ENCODE measurements at regions not wholly inside any gene's neighbourhood (a gene's known extent, or its start where the extent isn't known, plus 50 kb on each side); places are given as distances from the start of the nearest gene placed in this dataset.

DNA sequence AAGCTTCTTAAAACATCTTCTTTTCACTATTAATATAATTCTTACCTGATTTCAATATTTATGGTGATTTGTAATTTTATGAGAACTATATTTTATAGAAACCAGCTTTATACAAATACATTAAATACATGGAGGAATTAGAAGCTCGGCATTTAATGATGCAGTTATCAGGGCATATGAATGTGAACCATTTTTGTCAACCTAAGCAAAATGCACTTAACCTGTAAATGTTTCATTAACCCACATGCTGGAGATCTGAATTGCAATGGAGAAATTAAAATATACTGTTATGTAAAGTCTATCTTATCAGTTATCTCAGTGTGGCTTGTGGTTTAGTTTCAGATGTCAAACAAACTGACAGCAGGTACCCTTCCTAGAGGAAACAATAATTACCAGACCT, 63.2 kb upstream of the CDH12 start:
- H3K4me1 ChIP-seq (ENCODE audit: insufficient read depth, low read length): no peaks in the 10 kb centered on the region
- intact Hi-C loops (cut with micrococcal nuclease; ENCODE audit: unreplicated experiment): no loop called here

DNA sequence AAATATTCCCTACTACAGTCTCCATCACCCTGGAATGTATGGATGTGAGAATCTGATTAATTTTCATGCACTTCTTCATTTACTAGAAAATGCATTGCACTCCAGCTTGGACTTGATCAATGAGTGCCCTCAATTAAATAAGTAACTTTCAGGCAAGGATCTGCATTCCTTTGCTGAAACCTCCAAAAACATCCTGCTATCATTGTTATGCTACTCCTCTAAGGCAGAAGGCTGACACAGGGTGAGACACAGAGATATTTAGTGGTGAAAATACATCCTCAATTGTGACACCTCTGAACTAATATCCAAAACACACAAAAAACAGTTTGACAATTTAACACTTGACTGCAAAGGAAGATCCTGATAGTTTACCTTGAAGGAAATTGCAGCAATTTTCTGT, 57.9 kb upstream of the CDH12 start:
- ATAC-seq: no peak
- FAIRE-seq: no peak
- no peak overlapping the region for H3K9ac ChIP-seq (ENCODE audit: insufficient read depth, low read depth, low read length)
- H3K9me3 ChIP-seq (ENCODE audit: low read length): peaks cover 15% of the 10 kb centered on the region; the same call in 1 of the 2 replicates
- ChIA-PET POLR2A (no interaction called here), CTCF (ENCODE audit: low intra/inter-chr PET ratio, low total read pairs) (no interaction called here)
- BruUV-seq (replicated peaks): no TSS peak
- H4K20me1 ChIP-seq (ENCODE audit: insufficient read depth, low read length): no peaks in the 10 kb centered on the region
- H3K36me3 ChIP-seq (replicated peaks in 1 of 2; ENCODE audit: control insufficient read depth in 1 of 2, insufficient read depth in 2 of 2, low read length in 2 of 2): no peaks in the 10 kb centered on the region
- DNase-seq (ENCODE audit: low spot score): no peak
- H3K4me1 ChIP-seq (ENCODE audit: insufficient read depth, low read length): no peaks in the 10 kb centered on the region
- no peaks in the 10 kb centered on the region for H3K27me3 ChIP-seq (ENCODE audit: control insufficient read depth in 1 of 2, insufficient read depth in 2 of 2, low read length in 2 of 2)
- H2AFZ ChIP-seq (ENCODE audit: low read length): no peak overlapping the region
- H3K27ac ChIP-seq (ENCODE audit: extremely low read length, insufficient read depth, low read length): no peak overlapping the region
- intact Hi-C loops (cut with micrococcal nuclease; ENCODE audit: unreplicated experiment) (no loop called here), in situ Hi-C loops (cut with HindIII; ENCODE audit: extremely low pct_ligation_motif_present, low pct_unique_long_range_greater_than_20kb) (no loop called here)
- TF ChIP-seq SRSF4 (IDR thresholded peaks at IDR 0.05; ENCODE audit: low read depth, low read length, poor library complexity, severe bottlenecking) (no peak), RELA (CRISPR knock-in tag; IDR thresholded peaks at IDR 0.05) (no peak), TBX2 (CRISPR knock-in tag; IDR thresholded peaks at IDR 0.05; ENCODE audit: borderline replicate concordance) (no peak), TGIF2 (CRISPR knock-in tag; IDR thresholded peaks at IDR 0.05) (no peak)
- TF ChIP-seq, protein P1, sequence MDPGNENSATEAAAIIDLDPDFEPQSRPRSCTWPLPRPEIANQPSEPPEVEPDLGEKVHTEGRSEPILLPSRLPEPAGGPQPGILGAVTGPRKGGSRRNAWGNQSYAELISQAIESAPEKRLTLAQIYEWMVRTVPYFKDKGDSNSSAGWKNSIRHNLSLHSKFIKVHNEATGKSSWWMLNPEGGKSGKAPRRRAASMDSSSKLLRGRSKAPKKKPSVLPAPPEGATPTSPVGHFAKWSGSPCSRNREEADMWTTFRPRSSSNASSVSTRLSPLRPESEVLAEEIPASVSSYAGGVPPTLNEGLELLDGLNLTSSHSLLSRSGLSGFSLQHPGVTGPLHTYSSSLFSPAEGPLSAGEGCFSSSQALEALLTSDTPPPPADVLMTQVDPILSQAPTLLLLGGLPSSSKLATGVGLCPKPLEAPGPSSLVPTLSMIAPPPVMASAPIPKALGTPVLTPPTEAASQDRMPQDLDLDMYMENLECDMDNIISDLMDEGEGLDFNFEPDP (CRISPR knock-in tag; conservative IDR thresholded peaks at IDR 0.05): no peak
- no peak overlapping the region for H3K4me3 ChIP-seq (replicated peaks in 1 of 3; ENCODE audit: insufficient read depth in 1 of 3, low read depth in 2 of 3, low read length in 3 of 3)
- H3K4me2 ChIP-seq (ENCODE audit: low read depth, low read length): no peak overlapping the region
- no peaks in the 10 kb centered on the region for H3K79me2 ChIP-seq (ENCODE audit: insufficient read depth, low read length)

More for the DNA sequence above, 63.2 kb upstream of the CDH12 start:
- Histone ChIP-seq H3K27me3 (ENCODE audit: control insufficient read depth in 1 of 2, insufficient read depth in 2 of 2, low read length in 2 of 2) (no peaks in the 10 kb centered on the region), H3K4me2 (ENCODE audit: low read depth, low read length) (no peak overlapping the region), H3K9me3 (ENCODE audit: low read length) (peaks cover 17% of the 10 kb centered on the region), H3K9ac (ENCODE audit: insufficient read depth, low read depth, low read length) (no peak overlapping the region), H3K79me2 (ENCODE audit: insufficient read depth, low read length) (no peaks in the 10 kb centered on the region), H3K4me3 (replicated peaks in 1 of 3; ENCODE audit: insufficient read depth in 1 of 3, low read depth in 2 of 3, low read length in 3 of 3) (no peak overlapping the region), H2AFZ (ENCODE audit: low read length) (no peak overlapping the region), H4K20me1 (ENCODE audit: insufficient read depth, low read length) (no peaks in the 10 kb centered on the region), H3K36me3 (replicated peaks in 1 of 2; ENCODE audit: control insufficient read depth in 1 of 2, insufficient read depth in 2 of 2, low read length in 2 of 2) (no peaks in the 10 kb centered on the region), H3K27ac (ENCODE audit: extremely low read length, insufficient read depth, low read length) (no peak overlapping the region)
- FAIRE-seq: no peak
- BruUV-seq (replicated peaks): no TSS peak
- in situ Hi-C loops (cut with HindIII; ENCODE audit: extremely low pct_ligation_motif_present, low pct_unique_long_range_greater_than_20kb): no loop called here
- 0% methylated on average over 1 of the region's 1 CpG for WGBS (ENCODE audit: low lambda C conversion rate)
- POLR2A ChIA-PET: no interaction called here
- TF ChIP-seq MAFK (conservative IDR thresholded peaks at IDR 0.05 in 1 of 2, IDR thresholded peaks at IDR 0.05 in 1 of 2; ENCODE audit: low read length in 2 of 2) (peak; percentile 82 to 90), MAFF (IDR thresholded peaks at IDR 0.05; ENCODE audit: low read depth, low read length) (peak; percentile 85)
- TF ChIP-seq, protein P2, sequence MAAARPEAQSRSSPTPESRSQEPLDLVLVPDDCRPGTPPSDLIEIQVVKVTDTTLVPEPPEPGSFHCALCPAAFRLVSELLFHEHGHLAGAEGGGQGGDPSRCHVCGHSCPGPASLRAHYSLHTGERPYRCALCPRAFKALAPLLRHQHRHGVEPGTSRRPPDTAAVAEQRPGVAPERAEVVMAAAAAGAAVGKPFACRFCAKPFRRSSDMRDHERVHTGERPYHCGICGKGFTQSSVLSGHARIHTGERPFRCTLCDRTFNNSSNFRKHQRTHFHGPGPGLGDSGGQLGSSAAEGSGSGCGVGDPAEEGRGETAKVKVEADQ (CRISPR knock-in tag; IDR thresholded peaks at IDR 0.05; ENCODE audit: borderline replicate concordance): no peak
- ATAC-seq: no peak
- no peak for DNase-seq (ENCODE audit: low spot score)
- CTCF ChIA-PET (ENCODE audit: low intra/inter-chr PET ratio, low total read pairs): no interaction called here

All from HepG2 (cell line).